Endothelial cell (in vitro differentiated cells): ENCODE measurements at regions not wholly inside any gene's neighbourhood (a gene's known extent, or its start where the extent isn't known, plus 50 kb on each side); places are given as distances from the start of the nearest gene placed in this dataset.

Experiments
- DNase-seq: peaks from one replicate; pipeline ENCODE4 v3.0.0; 2021; ENCODE audit warnings: low spot score
- H3K27ac Mint-ChIP-seq: one replicate; pipeline ENCODE4 v1.8.0; 2021; ENCODE audit warnings: mixed read lengths, inconsistent platforms; ENCODE audit not compliant: unreplicated experiment
- H3K27me3 Mint-ChIP-seq: one replicate; pipeline ENCODE4 v1.8.0; 2021; ENCODE audit warnings: mild to moderate bottlenecking, moderate library complexity, mixed read lengths, inconsistent platforms; ENCODE audit not compliant: unreplicated experiment
- H3K36me3 Mint-ChIP-seq: one replicate; pipeline ENCODE4 v1.8.0; 2021; ENCODE audit warnings: mild to moderate bottlenecking, low read depth, mixed read lengths, inconsistent platforms; ENCODE audit not compliant: unreplicated experiment
- H3K4me1 Mint-ChIP-seq: one replicate; pipeline ENCODE4 v1.8.0; 2021; ENCODE audit warnings: mild to moderate bottlenecking, mixed read lengths, inconsistent platforms; ENCODE audit not compliant: unreplicated experiment
- H3K4me3 Mint-ChIP-seq: one replicate; pipeline ENCODE4 v1.8.0; 2021; ENCODE audit warnings: mild to moderate bottlenecking, mixed read lengths, inconsistent platforms; ENCODE audit not compliant: unreplicated experiment
- H3K9me3 Mint-ChIP-seq: one replicate; pipeline ENCODE4 v1.8.0; 2021; ENCODE audit warnings: mixed read lengths, inconsistent platforms; ENCODE audit not compliant: unreplicated experiment
- TF ChIP-seq, protein P1 (sequence below): fragments of 200-600 bp; sonication (generic); IDR thresholded peaks from one replicate; pipeline ENCODE4 v1.5.0; 2021; ENCODE audit warnings: antibody characterized with exemption; ENCODE audit not compliant: unreplicated experiment

DNA sequence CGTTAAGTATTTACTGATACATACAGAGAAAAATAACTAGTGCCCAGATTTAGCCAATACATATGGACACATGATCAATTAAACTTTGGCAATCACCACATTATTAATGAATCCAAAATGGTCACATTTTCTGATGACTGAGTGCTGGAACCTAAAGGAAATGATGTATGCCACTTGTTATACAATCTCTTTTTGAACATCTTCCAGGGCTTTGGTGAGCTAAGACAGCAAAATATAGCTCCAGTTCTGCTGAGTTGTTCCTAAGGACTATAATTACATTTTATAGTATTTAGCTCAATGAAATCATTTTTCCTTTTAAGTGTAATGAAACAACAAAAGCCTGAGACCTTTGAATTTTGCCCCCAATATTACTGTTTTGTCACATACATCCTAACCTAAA lies 329.1 kb upstream of the ATP2B1 start:
- Mint-ChIP-seq H3K27ac (no peak overlapping the region), H3K27me3 (no peaks in the 10 kb centered on the region), H3K36me3 (no peaks in the 10 kb centered on the region), H3K4me1 (no peaks in the 10 kb centered on the region), H3K4me3 (no peak overlapping the region), H3K9me3 (no peaks in the 10 kb centered on the region)
- no peak for DNase-seq
- TF ChIP-seq, protein P1, sequence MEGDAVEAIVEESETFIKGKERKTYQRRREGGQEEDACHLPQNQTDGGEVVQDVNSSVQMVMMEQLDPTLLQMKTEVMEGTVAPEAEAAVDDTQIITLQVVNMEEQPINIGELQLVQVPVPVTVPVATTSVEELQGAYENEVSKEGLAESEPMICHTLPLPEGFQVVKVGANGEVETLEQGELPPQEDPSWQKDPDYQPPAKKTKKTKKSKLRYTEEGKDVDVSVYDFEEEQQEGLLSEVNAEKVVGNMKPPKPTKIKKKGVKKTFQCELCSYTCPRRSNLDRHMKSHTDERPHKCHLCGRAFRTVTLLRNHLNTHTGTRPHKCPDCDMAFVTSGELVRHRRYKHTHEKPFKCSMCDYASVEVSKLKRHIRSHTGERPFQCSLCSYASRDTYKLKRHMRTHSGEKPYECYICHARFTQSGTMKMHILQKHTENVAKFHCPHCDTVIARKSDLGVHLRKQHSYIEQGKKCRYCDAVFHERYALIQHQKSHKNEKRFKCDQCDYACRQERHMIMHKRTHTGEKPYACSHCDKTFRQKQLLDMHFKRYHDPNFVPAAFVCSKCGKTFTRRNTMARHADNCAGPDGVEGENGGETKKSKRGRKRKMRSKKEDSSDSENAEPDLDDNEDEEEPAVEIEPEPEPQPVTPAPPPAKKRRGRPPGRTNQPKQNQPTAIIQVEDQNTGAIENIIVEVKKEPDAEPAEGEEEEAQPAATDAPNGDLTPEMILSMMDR: no peak

DNA sequence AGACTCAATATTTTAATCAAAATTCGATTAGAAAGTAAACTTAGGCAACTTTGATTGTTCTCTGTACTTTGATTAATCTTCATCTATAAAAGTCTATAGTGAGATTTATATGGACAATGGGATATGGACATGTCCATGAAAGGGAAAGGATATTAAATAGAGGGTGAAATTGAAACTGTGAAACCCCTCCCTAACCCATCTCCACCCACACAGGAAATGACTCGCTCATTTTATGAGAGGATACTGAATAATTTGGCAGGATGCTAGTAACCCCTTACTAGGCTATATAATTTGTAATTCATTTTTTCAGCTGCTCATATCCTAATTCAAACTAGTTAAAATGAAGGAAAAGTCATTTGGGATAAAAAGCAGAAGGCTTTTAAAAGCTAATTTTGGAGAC lies 328.0 kb upstream of the ATP2B1 start:
- no peaks in the 10 kb centered on the region for H3K36me3 Mint-ChIP-seq
- H3K27me3 Mint-ChIP-seq: no peaks in the 10 kb centered on the region
- no peak overlapping the region for H3K4me3 Mint-ChIP-seq
- H3K27ac Mint-ChIP-seq: no peak overlapping the region
- no peak for DNase-seq
- H3K9me3 Mint-ChIP-seq: no peaks in the 10 kb centered on the region
- TF ChIP-seq, protein P1: no peak
- no peaks in the 10 kb centered on the region for H3K4me1 Mint-ChIP-seq

DNA sequence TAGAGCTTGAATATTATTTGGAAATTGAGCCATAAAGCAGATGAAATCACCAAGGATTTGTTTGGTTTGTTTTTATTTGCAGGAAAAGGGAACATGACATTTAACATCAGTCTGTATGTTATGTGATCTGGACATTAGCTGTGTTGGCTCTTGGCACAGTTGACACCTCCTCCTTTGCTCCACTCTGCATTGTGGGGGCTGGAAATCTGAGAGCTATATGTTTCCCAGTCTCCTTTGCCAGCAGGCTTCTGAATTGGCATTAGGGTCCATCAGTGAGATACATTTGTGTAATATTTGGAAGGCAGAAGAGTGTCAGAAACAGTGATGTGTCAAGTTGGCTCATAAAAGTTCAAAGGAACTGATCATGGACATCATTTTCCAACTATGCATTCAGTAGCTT lies 322.1 kb upstream of the ATP2B1 start:
- no peaks in the 10 kb centered on the region for H3K4me1 Mint-ChIP-seq
- no peak overlapping the region for H3K27ac Mint-ChIP-seq

DNA sequence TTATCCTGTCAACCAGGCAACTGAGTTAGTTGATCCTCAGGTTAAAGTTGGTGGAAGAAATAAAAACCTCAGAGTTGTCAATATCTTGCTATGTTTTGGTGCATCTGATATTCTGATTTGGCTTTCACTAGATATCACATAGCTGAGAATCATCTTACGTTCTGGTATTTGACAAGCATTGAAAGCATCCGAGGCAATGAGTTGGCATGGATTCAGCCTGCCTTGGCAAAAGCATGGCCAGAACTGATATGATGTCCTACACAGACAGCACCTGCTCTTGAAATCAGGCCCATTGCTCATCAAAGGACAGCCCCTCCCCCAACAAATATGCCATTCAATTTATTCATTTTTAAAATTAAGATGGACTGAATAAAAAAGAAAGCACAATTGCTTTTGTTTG lies 320.7 kb upstream of the ATP2B1 start:
- Mint-ChIP-seq H3K4me1 (no peaks in the 10 kb centered on the region), H3K27me3 (no peaks in the 10 kb centered on the region), H3K9me3 (no peaks in the 10 kb centered on the region), H3K4me3 (no peak overlapping the region), H3K36me3 (no peaks in the 10 kb centered on the region), H3K27ac (no peak overlapping the region)
- TF ChIP-seq, protein P1: no peak
- DNase-seq: no peak

More for the DNA sequence above, 322.1 kb upstream of the ATP2B1 start:
- TF ChIP-seq, protein P1: no peak
- Mint-ChIP-seq H3K4me3 (no peak overlapping the region), H3K27me3 (no peaks in the 10 kb centered on the region), H3K36me3 (no peaks in the 10 kb centered on the region), H3K9me3 (no peaks in the 10 kb centered on the region)
- DNase-seq: no peak

DNA sequence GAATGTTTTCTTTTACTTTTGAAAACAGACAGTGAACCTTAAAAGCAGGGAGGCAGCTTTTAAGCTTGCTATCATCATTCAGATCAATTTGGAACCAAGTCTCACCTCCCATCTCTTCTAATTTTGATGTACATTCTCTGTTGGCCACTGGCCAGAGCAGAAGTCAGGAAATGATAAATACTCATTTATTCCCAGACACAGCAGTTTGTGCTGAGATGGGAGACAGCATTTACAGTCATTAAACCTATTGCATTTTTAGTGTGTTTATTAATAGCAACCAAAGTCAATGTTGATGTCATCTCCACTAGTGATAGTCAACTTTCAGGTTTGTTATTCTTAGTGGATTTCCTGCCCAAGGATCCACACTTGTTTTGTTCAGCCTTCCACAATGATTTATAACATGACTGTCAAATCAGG lies 320.0 kb upstream of the ATP2B1 start:
- H3K4me3 Mint-ChIP-seq: no peak overlapping the region
- H3K36me3 Mint-ChIP-seq: no peaks in the 10 kb centered on the region
- no peaks in the 10 kb centered on the region for H3K27me3 Mint-ChIP-seq
- H3K27ac Mint-ChIP-seq: no peak overlapping the region
- H3K4me1 Mint-ChIP-seq: no peaks in the 10 kb centered on the region
- no peak for DNase-seq
- no peaks in the 10 kb centered on the region for H3K9me3 Mint-ChIP-seq
- TF ChIP-seq, protein P1: no peak
